NCI-H510A (cell line): ENCODE measurements at regions not wholly inside any gene's neighbourhood (a gene's known extent, or its start where the extent isn't known, plus 50 kb on each side); places are given as distances from the start of the nearest gene placed in this dataset.

Experiments used
- DNase-seq: peaks from one replicate; lab custom pipeline; 2025; lab: John Stamatoyannopoulos, UW

DNA sequence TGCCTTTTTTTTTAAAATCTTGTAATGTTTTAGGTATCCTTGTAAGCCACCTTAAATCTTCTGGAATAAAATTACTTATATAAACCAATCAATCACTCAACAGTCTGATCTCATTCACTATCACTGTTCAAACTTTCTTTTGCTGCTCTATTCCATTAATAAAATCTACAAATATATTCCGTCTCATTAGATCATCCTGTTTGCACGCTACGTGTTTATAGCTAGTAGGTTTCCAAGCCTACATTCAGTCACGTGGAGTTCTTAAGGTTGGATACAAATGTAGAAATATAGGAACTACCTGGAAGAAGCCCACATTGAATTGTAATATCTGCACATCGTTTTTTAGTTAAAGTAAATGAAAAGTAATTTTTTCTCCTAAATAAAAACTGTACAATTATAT is 274.8 kb upstream of the CNTN4 start:
- no peak for DNase-seq

DNA sequence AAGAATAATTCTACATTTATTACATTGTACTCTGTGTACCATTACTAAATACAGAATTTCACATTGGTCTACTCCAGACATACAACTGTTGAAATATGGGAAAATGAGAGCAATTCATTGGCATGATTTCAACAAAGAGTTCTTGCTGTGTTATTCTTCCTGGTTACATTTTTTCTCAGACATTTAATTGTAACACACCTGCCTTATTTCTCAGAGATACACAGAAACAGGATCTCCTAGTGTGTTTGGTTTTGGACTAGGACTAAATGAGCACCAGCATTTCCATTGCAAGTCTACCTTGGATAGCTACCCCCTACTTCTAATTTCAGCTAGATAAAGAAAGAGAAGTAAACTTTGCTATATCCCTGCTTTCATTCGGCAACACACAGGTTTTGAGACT is 274.3 kb upstream of the CNTN4 start:
- DNase-seq: no peak

DNA sequence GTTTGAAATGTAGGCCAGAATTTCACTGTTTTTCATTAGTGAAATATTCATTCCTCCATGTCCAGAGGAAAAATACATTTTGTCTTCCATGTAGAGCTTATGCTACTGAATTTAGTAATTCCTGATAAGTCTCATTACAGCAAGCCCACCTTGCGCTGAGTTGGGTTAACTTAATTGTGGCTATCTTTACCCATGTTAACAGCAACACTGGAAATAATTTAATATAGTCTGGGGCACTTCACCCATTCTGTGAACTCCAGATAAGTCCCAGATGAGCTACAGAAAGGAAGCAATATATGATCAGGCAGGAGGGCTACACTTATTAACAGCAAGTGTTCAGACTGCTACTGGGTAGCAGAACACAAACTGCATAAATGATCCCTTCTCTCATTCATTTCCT is 270.1 kb upstream of the CNTN4 start:
- DNase-seq: no peak

DNA sequence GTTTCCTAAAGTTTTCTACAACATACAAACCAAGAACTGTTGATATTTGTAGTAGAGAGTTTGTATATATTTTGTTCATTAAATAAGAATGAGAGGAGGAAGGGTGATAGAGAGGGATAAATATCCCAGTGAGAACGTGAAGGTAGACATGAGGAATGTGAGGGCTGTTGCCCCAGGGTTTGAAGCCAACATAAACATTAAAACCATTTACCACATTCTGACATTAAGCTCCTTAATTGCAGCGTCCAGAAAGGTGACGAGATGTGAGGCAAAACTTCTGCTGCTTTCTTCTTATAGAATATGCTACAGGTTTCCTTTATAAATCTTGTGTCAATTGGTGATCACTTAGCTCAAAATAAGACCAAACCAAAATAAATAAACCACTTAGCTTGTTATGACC is 267.8 kb upstream of the CNTN4 start:
- DNase-seq: no peak

DNA sequence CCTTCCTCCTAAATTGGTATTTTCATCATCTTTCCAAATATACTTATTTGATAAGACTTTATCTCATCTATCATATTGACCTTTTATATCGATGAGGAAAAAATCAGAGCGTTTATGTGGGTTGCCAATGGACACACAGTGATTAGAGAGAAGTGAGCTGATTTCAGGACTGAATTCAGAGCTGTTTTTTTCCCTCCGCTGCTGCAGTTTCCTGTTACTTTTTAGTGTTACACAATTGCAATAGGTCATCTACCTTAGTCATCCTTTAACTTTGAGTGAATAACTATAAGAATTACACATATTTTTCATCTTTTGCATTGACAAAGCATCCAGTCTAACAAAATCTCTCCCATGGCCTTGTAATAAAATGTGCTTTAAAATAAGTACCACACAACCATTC is 266.3 kb upstream of the CNTN4 start:
- no peak for DNase-seq

DNA sequence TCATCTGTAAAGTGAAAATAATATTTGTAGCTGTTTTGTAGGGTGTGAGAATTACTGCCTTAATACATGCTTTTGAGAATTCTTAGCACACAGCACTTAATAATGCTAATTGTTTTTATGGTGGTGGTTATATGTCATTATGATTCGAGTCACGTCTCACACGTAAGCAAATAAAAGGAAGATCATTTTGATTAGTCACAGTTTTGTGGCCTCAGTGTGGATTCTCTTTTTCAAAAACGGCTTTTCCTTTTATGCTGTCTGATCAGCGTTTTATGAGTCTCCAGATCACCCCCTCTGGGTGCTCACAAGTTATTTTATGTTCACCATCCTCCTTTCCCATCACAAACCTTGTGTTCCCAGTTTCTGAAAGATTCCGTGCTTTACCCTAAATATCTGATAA is 255.6 kb upstream of the CNTN4 start:
- DNase-seq: no peak

DNA sequence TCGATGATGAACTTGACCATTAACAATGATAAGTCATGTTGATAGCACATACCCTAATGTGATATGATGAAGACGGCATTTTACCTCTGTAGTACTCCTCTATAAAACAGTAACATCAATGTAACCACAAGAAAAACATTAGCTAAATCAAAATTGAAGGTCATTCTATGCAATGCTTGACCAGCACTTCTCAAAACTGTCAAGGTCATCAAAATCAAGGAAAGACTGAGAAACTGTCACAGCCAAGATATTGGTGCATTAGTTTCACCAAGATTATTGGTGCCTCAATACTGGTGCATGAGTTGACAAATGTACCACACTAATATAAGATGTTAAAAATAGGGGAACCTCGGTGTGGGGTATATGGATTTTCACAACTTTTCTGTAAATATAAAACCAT is 251.1 kb upstream of the CNTN4 start:
- no peak for DNase-seq

DNA sequence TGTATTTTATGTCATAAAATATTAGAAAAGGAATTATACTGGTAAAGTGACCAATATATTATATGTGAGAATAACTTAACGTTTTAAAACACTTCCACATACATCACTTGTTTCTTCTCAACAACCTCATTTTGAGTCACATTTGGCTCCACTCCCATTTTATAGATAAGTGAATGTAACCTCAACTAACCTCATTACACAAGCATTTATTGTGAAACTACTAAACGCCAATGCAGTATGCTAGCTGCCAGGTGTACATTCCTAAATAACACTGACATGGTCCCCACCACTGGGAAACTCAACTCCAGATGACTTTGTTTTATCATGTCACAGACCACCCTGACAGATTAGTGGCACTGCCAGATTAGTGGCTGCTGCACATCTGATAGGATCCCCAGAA is 249.7 kb upstream of the CNTN4 start:
- no peak for DNase-seq

DNA sequence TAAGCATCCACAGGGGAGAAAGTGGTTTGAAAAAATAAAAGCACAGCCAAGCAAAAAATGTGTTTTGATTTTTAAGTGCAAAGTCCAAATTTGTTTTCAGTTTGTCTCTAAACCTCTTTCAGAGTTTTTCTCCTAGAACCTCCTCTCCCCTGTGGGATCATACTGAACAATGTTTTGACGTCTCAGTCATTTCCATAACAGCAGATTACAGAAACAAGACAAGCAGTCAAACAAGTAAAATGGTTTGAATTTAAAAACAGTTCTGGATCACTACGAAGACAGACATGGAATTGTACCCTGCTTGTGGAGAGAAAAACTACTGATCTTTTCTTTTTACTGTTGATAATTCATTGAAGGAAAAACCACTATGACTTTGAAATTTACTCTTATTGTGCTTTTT is 245.7 kb upstream of the CNTN4 start:
- no peak for DNase-seq

DNA sequence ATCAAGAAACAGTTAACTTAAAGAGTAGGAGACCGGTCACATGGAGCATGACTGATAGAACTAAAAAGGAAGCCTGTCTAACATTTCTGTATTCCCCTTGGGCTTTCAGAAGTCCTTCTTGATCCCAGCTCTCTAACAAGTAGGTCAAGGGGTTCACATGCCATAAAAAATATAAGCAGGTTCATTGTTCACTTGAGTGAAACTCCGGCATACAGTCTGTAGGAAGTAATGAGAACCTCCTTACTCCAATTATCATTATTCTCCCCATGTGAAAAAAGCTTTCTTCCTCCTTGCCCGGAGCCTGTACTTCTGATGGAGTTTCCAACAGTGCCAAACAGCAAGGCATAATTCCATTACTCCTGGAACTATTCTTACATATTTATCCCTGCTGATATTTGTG is 242.8 kb upstream of the CNTN4 start:
- DNase-seq: no peak

DNA sequence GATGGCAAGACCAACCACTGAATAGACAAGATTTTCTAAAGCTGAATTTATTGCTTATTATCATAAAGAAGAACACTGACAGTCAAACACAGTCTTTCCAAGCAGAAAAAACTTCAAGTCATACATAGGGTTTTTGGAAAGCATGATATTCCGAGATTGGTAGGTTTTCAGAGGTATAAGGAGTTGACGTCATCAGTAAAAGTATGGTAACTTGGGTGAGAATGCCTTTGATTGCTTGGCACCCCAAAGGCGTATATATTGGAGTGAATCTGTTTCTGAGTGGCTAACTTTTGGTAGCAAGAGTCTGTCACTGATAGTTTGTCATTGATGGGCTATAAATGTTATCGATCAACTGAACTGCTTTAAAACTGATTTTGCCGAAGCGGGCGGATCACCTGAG is 227.9 kb upstream of the CNTN4 start:
- no peak for DNase-seq

DNA sequence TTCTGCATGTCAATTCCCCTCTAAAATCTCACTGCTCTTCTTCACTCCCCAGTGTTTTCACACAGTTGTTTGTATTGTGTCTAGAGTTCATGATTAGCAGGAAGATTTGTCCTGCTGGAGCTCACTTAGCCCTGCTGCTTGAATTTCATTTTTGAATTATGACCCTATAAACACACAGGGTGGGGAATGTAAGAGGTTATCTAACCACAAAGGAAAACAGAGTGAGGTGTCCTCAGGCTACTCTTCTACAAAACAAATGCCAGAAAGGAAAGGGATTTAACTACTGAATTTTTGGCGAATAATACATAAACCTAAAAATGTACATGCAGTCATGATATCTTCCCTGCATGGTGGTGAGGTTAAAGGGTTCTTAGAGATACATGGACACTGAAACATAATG is 215.1 kb upstream of the CNTN4 start:
- no peak for DNase-seq

DNA sequence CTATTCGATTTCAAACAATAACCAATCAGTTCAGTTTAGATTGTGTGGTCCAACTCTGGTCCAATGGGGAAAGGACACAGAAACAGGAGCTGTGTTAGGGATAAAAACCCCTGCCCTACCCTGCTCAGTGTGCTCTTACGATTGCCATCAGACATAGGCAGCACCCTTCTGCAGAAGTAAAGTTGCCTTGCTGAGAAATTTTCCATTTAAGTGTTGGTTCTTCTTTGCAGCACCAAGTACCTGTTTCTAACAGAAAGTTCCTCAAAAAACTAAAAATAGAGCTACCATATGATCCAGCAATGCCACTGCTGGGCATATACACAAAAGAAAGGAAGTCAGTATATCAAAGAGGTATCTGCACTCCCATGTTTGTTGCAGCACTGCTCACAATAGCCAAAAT is 206.2 kb upstream of the CNTN4 start:
- DNase-seq: no peak

DNA sequence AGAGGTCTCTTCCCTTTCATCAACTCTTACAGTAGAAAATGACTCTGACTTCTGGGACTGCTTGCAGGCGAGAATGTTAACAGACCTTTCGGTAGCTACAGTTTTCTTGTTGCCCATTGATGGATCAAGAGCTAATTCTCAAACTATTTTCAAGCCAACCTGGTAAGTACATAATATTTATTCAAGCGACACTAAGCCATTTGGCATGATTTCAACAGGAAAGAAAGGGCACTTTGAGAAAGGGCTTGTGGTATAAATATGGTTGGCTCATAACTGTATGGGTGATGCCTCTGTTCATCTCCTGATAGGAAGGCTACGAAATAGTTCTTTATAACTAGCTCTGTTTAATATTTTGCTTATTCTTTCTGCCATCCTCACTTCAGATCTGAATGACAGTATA is 196.2 kb upstream of the CNTN4 start:
- no peak for DNase-seq

DNA sequence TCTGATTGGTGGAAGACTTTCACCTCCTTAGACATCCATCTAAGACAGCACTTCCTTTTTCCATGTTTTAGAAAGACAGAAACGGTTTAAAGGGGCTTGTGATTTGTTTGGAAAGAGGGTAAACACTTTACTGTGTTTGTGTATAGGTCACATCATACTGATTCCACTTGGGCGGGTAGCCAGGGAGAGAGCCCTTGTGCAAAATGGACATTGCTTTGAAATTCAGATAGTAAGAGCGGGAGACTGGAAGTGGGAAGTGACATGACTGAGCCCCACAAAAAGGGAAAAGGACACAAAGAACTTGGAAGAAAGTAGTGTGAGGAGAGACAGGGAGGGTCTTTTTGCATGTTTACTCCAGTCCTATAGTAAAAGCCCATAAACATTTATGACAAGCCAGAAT is 195.6 kb upstream of the CNTN4 start:
- no peak for DNase-seq

DNA sequence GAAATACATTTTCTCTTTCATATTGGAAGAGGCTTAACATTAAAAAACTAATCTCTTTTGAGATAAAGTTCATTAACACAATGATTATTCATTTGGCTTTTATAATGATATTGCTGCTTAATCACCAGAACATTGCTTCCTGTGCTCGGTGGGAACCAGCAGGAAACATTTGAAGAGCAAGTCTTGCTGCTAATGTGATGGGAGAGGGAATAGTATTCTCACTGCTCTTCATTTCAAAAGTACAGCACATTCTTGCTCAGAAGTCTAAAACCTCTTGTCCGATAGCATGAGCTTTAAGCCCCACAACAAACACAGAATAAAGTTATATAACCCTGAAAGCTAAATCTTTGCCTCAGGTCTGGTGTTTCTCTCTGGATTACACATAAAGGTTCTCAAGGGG is 190.8 kb upstream of the CNTN4 start:
- no peak for DNase-seq

DNA sequence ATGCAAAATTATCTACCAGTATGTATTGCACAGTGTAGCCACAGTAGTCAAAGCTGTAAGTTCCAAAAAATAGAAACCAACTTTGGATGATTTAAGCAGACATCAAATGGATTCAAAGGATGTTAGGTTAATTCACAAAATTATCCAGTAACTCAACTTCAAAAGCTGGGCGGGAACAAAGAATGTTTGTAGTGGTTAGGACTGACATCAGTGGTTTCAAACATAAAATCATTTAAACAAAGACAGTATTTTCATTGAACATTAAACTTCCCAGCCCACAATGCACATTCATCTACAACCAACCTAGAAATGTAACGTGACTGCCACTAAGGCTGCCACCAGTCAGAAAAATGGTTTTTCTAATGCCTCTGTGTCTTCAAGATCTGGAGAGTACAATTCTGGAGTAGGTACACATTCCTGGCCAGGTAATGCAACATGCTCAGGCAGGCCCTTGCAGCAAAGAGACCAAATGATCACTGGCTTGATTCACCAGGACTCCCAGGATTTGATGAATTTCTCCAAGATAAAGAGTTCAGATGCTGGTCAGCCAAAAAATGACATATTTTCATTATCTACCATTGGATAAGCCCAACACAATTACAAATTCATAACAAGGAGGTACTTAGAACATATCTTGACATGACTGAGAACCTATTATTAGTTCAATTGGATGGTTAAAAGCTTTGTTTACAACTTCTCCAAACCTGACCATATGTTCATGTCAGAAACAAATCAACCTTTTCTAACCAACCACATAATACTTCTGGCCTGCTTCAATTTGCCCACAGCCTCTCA is 189.8 kb upstream of the CNTN4 start:
- DNase-seq: no peak

DNA sequence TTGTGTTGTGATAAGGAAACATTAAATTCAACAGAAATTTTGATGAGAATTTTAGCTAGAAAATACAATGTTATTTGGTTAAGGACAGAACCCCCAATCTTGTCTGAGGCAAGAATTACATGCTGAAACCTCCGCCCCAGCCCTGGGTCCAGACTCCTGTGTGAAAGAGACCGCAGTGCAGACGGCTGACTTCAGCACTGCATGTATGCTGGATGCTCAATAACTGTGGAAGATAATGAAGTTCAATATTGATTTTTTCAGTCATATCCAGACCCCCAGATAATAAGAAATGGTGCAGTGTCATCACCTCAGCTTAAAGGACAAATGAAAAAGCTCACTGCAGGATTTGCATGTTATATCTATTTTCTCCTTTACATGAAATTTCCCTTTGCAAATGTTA is 188.3 kb upstream of the CNTN4 start:
- no peak for DNase-seq

DNA sequence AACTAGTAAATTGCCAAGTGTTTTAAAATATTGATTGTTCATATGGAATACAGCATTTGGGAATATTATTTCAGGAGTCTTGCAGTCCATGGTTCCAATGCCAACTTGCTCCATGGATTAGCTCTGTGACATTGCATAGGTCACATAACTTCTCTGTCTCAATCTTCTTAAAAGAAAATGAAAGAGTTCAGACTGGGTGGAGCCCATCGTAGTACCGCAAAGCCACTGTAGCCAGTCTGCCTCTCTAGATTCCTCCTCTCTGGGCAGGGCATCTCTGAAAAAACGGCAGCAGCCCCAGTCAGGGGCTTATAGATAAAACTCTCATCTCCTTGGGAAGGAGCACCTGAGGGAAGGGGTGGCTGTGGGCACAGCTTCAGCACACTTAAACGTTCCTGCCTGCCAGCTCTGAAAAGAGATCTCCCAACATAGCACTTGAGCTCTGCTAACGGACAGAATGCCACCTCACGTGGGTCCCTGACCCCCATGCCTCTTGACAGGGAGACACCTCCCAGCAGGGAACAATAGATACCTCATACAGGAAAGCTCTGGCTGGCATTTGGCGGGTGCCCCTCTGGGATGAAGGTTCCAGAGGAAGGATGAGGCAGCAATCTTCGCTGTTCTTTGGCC is 168.8 kb upstream of the CNTN4 start:
- no peak for DNase-seq

DNA sequence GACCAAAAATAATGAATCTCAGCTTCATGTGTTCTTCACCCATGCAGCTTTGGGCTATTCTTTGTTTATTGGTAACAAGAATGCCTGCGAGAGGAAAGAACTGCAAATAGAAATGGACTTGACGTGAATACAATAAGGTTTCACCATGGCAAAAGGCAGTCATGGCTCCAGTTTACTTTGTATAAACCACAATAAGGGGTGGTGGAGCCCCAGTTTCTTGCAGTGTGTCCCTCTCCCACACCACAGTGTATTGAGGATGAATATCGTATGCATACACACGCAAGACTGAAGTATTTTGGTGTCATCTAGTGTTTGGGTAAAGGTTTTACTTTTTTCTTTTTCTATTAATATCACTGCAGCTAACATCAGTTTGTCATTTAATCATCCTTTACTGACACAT is 159.7 kb upstream of the CNTN4 start:
- DNase-seq: no peak

DNA sequence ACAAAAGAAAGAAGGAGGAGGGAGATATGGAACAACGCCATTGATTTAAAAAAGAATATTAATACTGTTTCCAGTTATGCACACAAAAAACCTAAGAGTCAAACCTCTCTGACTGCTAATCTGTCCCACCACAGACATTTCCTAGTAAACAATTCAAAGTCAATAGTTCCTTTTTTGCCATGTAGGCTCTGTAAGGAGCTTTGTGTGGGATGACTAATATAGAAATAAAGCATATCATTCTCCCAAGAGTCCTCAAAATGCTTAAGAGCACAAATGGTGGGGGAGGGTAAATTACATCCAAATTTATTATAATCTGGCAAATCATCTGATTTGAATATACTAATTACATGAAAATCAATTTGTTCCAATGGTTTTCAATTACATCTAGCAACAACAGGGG is 155.9 kb upstream of the CNTN4 start:
- DNase-seq: no peak

DNA sequence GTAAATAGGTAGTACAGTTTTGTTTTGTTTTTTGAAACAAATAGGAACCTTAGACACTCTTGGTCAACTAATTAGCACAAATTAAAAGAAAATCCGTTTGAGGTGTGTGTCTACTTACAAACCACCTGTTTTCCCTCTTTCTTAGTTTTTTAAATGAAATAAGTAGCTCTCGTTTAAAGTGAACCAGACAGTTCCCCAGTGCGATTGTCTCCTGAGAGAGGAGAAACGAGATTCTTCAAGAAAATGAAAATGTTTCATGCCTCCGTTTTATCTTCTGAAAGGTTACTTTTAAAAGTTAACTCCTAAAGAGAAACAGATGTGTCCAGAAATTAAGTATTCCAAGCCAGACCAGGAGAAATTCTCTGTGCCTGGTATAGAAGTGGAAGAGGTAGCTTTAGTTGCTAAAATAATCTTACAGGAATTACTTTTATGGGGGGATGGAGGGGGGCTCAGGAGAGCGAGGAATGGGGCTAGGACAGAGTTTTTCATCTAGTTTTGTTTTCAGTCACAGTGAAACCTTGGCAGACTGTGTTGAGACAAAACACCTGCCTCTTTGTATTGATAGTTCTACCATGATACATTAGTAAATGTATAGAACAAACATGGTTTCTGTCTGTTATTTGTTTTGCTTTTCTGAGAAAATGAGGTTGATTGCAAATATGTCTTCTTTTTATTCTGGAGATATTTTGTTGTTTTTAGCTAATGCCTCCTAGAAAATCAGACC is 155.1 kb upstream of the CNTN4 start:
- no peak for DNase-seq

DNA sequence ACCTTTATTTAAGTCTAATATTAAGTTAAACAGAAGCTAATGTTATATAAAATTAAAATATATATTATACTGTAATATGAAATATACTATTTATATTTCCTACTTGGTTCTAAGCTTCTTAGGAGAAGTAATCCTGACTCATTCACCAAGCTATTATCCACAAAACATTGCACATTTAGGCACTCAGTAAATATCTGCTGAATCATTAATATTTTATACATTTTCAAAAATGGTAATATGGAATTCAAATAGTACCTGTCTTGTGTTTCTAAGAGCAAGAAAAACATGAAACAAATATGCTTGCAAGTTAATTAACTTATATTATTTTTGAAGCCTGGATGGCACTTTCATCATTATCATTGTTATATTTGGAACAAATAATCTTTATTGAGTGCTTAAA is 153.0 kb upstream of the CNTN4 start:
- no peak for DNase-seq

DNA sequence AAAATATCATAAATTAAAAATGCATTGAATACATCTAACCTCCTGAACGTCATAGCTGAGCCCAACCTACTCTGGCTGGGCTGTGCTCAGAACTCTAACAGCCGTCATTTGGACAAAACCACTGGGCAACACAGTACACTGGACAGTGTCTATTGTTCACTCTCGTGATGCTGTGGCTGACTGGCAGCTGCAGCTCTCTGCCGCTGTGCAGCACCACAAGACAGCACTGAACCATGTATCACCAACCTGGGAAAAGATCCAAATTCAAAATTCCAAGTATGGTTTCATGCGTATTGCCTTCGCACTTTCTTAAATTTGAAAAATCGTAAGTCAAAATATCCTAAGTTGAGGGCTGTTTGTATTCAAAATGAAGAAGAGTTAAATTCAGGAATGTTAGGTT is 145.1 kb upstream of the CNTN4 start:
- no peak for DNase-seq
